Spleen (tissue), 11 donors: ENCODE measurements at regions not wholly inside any gene's neighbourhood (a gene's known extent, or its start where the extent isn't known, plus 50 kb on each side); places are given as distances from the start of the nearest gene placed in this dataset.

ENCODE experiments used
- DNase-seq: peaks from one replicate; pipeline ENCODE4 v3.0.0-alpha.2; 2020
- H3K27ac ChIP-seq, 8 donors: fragments of 200-600 bp; sonication (generic) in 7 of 8; 1 replicate in 4 of 8; 2 replicates in 4 of 8; pipeline versions ENCODE4 v1.5.0 to v1.8.0; 2016 to 2021; ENCODE audit warnings: inconsistent platforms in 4 of 8, mild to moderate bottlenecking in 4 of 8, moderate library complexity in 1 of 8
- H3K27me3 ChIP-seq, 7 donors: fragments of 200-600 bp; sonication (generic) in 6 of 7; replicated peaks in 1 of 7; 1 replicate in 4 of 7; 2 replicates in 3 of 7; pipeline versions ENCODE4 v1.5.0 to v1.8.0; 2016 to 2021; ENCODE audit warnings: inconsistent platforms in 3 of 7, mild to moderate bottlenecking in 1 of 7
- H3K36me3 ChIP-seq, 6 donors: fragments of 200-600 bp; sonication (generic) in 5 of 6; 1 replicate in 4 of 6; 2 replicates in 2 of 6; pipeline versions ENCODE4 v1.5.0 to v1.8.0; 2016 to 2021; ENCODE audit warnings: inconsistent platforms in 2 of 6
- H3K4me1 ChIP-seq, 6 donors: fragments of 200-600 bp; sonication (generic) in 5 of 6; 1 replicate in 3 of 6; 2 replicates in 3 of 6; pipeline versions ENCODE4 v1.5.0 to v1.8.0; 2016 to 2021; ENCODE audit warnings: inconsistent platforms in 3 of 6
- H3K4me3 ChIP-seq, 8 donors: fragments of 200-600 bp; sonication (generic) in 7 of 8; 1 replicate in 4 of 8; 2 replicates in 4 of 8; pipeline versions ENCODE4 v1.5.0 to v1.8.0; 2016 to 2021; ENCODE audit warnings: inconsistent platforms in 4 of 8, mild to moderate bottlenecking in 4 of 8, moderate library complexity in 2 of 8
- H3K9me3 ChIP-seq, 8 donors: fragments of 200-600 bp; sonication (generic) in 7 of 8; 1 replicate in 4 of 8; 2 replicates in 4 of 8; pipeline versions ENCODE4 v1.5.0 to v1.8.0; 2016 to 2021; ENCODE audit warnings: inconsistent platforms in 4 of 8
- CTCF ChIP-seq, 11 experiments: fragments of 200-600 bp in 7 of 11; fragments of 450-650 bp in 4 of 11; sonication (generic) in 4 of 11; IDR thresholded peaks in 8 of 11; conservative IDR thresholded peaks in 3 of 11; 1 replicate in 7 of 11; 2 replicates in 4 of 11; pipeline versions ENCODE4 v1.4.0 to v1.8.0; 2016 to 2021; ENCODE audit warnings: antibody characterized with exemption in 11 of 11, inconsistent platforms in 4 of 11, mild to moderate bottlenecking in 1 of 11
- POLR2A ChIP-seq, 3 donors: fragments of 450-650 bp; IDR thresholded peaks; one replicate each; pipeline ENCODE4 v1.5.1; 2017; ENCODE audit warnings: antibody characterized with exemption in 3 of 3, mild to moderate bottlenecking in 1 of 3
- POLR2AphosphoS5 ChIP-seq, 3 donors: sonication (generic); formaldehyde crosslinking; IDR thresholded peaks; one replicate each; pipeline ENCODE4 v1.5.1; 2017; ENCODE audit warnings: antibody characterized with exemption in 3 of 3
- WGBS, 5 donors: extraction: QIAGEN DNeasy Blood & Tissue Kit in 3 of 5; methylation state at CpG; one replicate each; pipeline versions ENCODE4 v1.1.5 to v1.1.7; 2013 to 2018; 5-methylcytosine and 5-hydroxymethylcytosine counted together
- intact Hi-C: fragments of 100-400 bp; cut with DNase I; formaldehyde crosslinking; loops from one replicate; pipeline ENCODE4 v1.15.0; 2023; ENCODE audit warnings: low total_unique reads
- donor health status: healthy with polysubstance abuse.
- donor health status: DM: no; HTN: no; CAD: no; lungs with moderate emphysema.
- donor health status: DM: no; HTN: no; CAD: no.
- donor health status: Bipolar disorder and iron deficiency.
- donor health status: healthy.
- donor health status: DM: no; HTN: no; CAD: no.
- donor health status: DM: yes; HTN: yes; CAD: no.

- H3K4me3 ChIP-seq: no peak overlapping the region
- H3K4me1 ChIP-seq: no peaks in the 10 kb centered on the region
- DNase-seq: no peak
- no peak for TF ChIP-seq CTCF (IDR thresholded peaks at IDR 0.05 in 8 of 11, conservative IDR thresholded peaks at IDR 0.05 in 3 of 11)
- TF ChIP-seq POLR2A (IDR thresholded peaks at IDR 0.05): no peak
- TF ChIP-seq POLR2AphosphoS5 (IDR thresholded peaks at IDR 0.05): no peak
- H3K36me3 ChIP-seq: no peaks in the 10 kb centered on the region
- H3K27ac ChIP-seq: no peak overlapping the region
- 44 to 62% (median 50%) methylated on average over 24 to 25 of the region's 25 CpGs for WGBS, 5 donors
- H3K27me3 ChIP-seq: peaks cover 0 to 65% (median 28%) of the 10 kb centered on the region in 7 donors
- intact Hi-C loops: no loop called here
- no peaks in the 10 kb centered on the region for H3K9me3 ChIP-seq
Observed at GRCh38 chr13:111971891-111972780, 94.8 kb upstream of the SOX1 start.

- H3K27me3 ChIP-seq: peaks cover 0 to 71% (median 28%) of the 10 kb centered on the region in 7 donors
- no peak overlapping the region for H3K4me3 ChIP-seq
- DNase-seq: no peak
- no peaks in the 10 kb centered on the region for H3K4me1 ChIP-seq
- TF ChIP-seq CTCF (IDR thresholded peaks at IDR 0.05 in 8 of 11, conservative IDR thresholded peaks at IDR 0.05 in 3 of 11) (no peak), POLR2A (IDR thresholded peaks at IDR 0.05) (no peak), POLR2AphosphoS5 (IDR thresholded peaks at IDR 0.05) (no peak)
- 31 to 43% (median 32%) methylated on average over 15 of the region's 15 CpGs for WGBS, 5 donors
- H3K9me3 ChIP-seq: no peaks in the 10 kb centered on the region
- H3K27ac ChIP-seq: no peak overlapping the region
- no peaks in the 10 kb centered on the region for H3K36me3 ChIP-seq
- intact Hi-C loops: no loop called here
Observed at GRCh38 chr13:111973186-111973585, 93.8 kb upstream of the SOX1 start.

GRCh38 chr13:111973605-111974340 is 93.2 kb upstream of the SOX1 start:
- Histone ChIP-seq H3K4me3 (no peak overlapping the region), H3K4me1 (no peaks in the 10 kb centered on the region), H3K27me3 (peaks cover 0 to 73% (median 33%) of the 10 kb centered on the region in 7 donors), H3K27ac (no peak overlapping the region), H3K9me3 (no peaks in the 10 kb centered on the region), H3K36me3 (no peaks in the 10 kb centered on the region)
- WGBS, 5 donors: 37 to 51% (median 45%) methylated on average over 16 of the region's 16 CpGs
- intact Hi-C loops: no loop called here
- no peak for DNase-seq
- TF ChIP-seq POLR2A (IDR thresholded peaks at IDR 0.05) (no peak), POLR2AphosphoS5 (IDR thresholded peaks at IDR 0.05) (no peak), CTCF (IDR thresholded peaks at IDR 0.05 in 8 of 11, conservative IDR thresholded peaks at IDR 0.05 in 3 of 11) (no peak)

- DNase-seq: no peak
- H3K4me1 ChIP-seq: no peaks in the 10 kb centered on the region
- intact Hi-C loops: no loop called here
- H3K27me3 ChIP-seq: peaks cover 0 to 73% (median 35%) of the 10 kb centered on the region in 7 donors
- no peak overlapping the region for H3K4me3 ChIP-seq
- no peaks in the 10 kb centered on the region for H3K9me3 ChIP-seq
- 81 to 91% (median 85%) methylated on average over 13 of the region's 13 CpGs for WGBS, 5 donors
- H3K36me3 ChIP-seq: no peaks in the 10 kb centered on the region
- TF ChIP-seq POLR2A (IDR thresholded peaks at IDR 0.05) (no peak), CTCF (IDR thresholded peaks at IDR 0.05 in 8 of 11, conservative IDR thresholded peaks at IDR 0.05 in 3 of 11) (no peak), POLR2AphosphoS5 (IDR thresholded peaks at IDR 0.05) (no peak)
- no peak overlapping the region for H3K27ac ChIP-seq
Observed at GRCh38 chr13:111974341-111974640, 92.7 kb upstream of the SOX1 start.
